Activated CD8-positive, alpha-beta memory T cell treated with anti-CD3 and anti-CD28 coated beads, Interleukin-2, amount 10 ng/mL, durations not matched to agents 7 days and 5 days (primary cell): ENCODE measurements at regions not wholly inside any gene's neighbourhood (a gene's known extent, or its start where the extent isn't known, plus 50 kb on each side); places are given as distances from the start of the nearest gene placed in this dataset.
"Not testable (repeated sequence)": the region's sequence is repeated elsewhere in the genome, so short reads cannot be mapped to it uniquely, and the experiment has no call there.

Experiments
- ATAC-seq: fragments of 150-1000 bp; cut with Tn5 transposase; one replicate; pipeline ENCODE4 v1.10.0; 2021; ENCODE audit warnings: moderate library complexity
- CTCF ChIA-PET: fragments of 350-600 bp; sonication (Branson Sonifier 250); formaldehyde crosslinking; loops from one replicate; lab custom pipeline; 2021; ENCODE audit warnings: antibody characterized with exemption; lab: Charles Lee
- DNase-seq: peaks from one replicate; pipeline ENCODE4 v3.0.0-alpha.2; 2020
- H3K27ac Mint-ChIP-seq: one replicate; pipeline ENCODE4 v1.8.0; 2021; ENCODE audit warnings: mild to moderate bottlenecking, mixed read lengths
- H3K27me3 Mint-ChIP-seq: one replicate; pipeline ENCODE4 v1.8.0; 2021; ENCODE audit warnings: mixed read lengths
- H3K36me3 Mint-ChIP-seq: one replicate; pipeline ENCODE4 v1.8.0; 2021; ENCODE audit warnings: mild to moderate bottlenecking, mixed read lengths
- H3K4me1 Mint-ChIP-seq: one replicate; pipeline ENCODE4 v1.8.0; 2021; ENCODE audit warnings: mixed read lengths
- H3K4me3 Mint-ChIP-seq: one replicate; pipeline ENCODE4 v1.8.0; 2021; ENCODE audit warnings: mild to moderate bottlenecking, moderate library complexity, mixed read lengths
- H3K9me3 Mint-ChIP-seq: one replicate; pipeline ENCODE4 v1.8.0; 2022; ENCODE audit warnings: low read depth, mixed read lengths

DNA sequence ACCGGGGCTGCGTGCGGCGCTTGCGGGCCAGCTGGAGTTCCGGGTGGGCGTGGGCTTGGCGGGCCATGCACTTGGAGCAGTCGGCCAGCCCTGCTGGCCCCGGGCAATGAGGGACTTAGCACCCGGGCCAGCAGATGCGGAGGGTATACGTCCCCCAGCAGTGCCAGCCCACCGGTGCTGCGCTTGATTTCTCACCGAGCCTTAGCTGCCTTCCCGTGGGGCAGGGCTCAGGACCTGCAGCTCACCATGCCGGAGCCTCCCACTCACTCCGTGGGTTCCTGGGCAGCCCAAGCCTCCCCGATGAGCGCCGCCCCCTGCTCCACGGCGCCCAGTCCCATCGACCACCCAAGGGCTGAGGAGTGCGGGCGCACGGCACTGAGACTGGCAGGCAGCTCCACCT lies 51.4 kb upstream of the INPP4B start:
- H3K4me3 Mint-ChIP-seq, ATAC-seq, DNase-seq, H3K27me3 Mint-ChIP-seq, H3K4me1 Mint-ChIP-seq, H3K27ac Mint-ChIP-seq, H3K9me3 Mint-ChIP-seq, H3K36me3 Mint-ChIP-seq, CTCF ChIA-PET: not testable (repeated sequence)

- H3K27ac Mint-ChIP-seq = no peak overlapping the region
- H3K36me3 Mint-ChIP-seq = no peaks in the 10 kb centered on the region
- no peaks in the 10 kb centered on the region for H3K9me3 Mint-ChIP-seq
- H3K27me3 Mint-ChIP-seq = no peaks in the 10 kb centered on the region
- no peak for DNase-seq
- no peaks in the 10 kb centered on the region for H3K4me1 Mint-ChIP-seq
- no peak overlapping the region for H3K4me3 Mint-ChIP-seq
- CTCF ChIA-PET = no interaction called here
- ATAC-seq = no peak
Observed at GRCh38 chr4:142900622-142901021, 54.5 kb upstream of the INPP4B start.

- no peak for DNase-seq
- Mint-ChIP-seq H3K36me3 (no peaks in the 10 kb centered on the region), H3K4me3 (no peak overlapping the region), H3K27ac (no peak overlapping the region), H3K4me1 (no peaks in the 10 kb centered on the region), H3K9me3 (no peaks in the 10 kb centered on the region), H3K27me3 (no peaks in the 10 kb centered on the region)
- ATAC-seq = no peak
- CTCF ChIA-PET = no interaction called here
Observed at GRCh38 chr4:142901166-142901662, 55.1 kb upstream of the INPP4B start.

- H3K27ac Mint-ChIP-seq, H3K9me3 Mint-ChIP-seq, CTCF ChIA-PET, H3K4me1 Mint-ChIP-seq, ATAC-seq, H3K27me3 Mint-ChIP-seq, H3K4me3 Mint-ChIP-seq, H3K36me3 Mint-ChIP-seq, DNase-seq: not testable (repeated sequence)
Observed at GRCh38 chr4:142903617-142904016, 57.5 kb upstream of the INPP4B start.

GRCh38 chr4:142909908-142910307 lies 63.8 kb upstream of the INPP4B start:
- peaks cover 5% of the 10 kb centered on the region for H3K27me3 Mint-ChIP-seq
- CTCF ChIA-PET = no interaction called here
- H3K36me3 Mint-ChIP-seq = no peaks in the 10 kb centered on the region
- DNase-seq (no peak), ATAC-seq (no peak)
- no peak overlapping the region for H3K27ac Mint-ChIP-seq
- H3K4me1 Mint-ChIP-seq = no peaks in the 10 kb centered on the region
- H3K4me3 Mint-ChIP-seq = no peak overlapping the region
- H3K9me3 Mint-ChIP-seq = no peaks in the 10 kb centered on the region

DNA sequence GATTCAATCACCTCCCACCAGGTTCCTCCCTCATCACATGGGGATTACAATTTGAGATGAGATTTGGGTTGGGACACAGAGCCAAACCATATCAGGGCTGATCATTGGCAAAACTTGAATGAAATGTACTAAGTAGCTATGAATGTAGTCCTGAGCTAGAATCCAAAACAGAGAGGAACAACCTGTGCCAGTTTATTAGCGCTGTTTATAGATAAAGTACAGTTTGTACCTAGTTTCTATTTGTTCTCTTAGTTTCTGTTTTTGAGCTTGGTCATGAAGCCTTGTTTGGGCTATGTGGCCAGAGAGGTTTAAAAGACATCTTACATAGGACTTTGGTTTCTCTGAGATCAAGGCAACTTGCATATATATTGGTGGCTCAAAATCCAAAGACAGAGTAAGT lies 66.9 kb upstream of the INPP4B start:
- no peaks in the 10 kb centered on the region for H3K36me3 Mint-ChIP-seq
- no peak for ATAC-seq
- no peaks in the 10 kb centered on the region for H3K9me3 Mint-ChIP-seq
- H3K4me3 Mint-ChIP-seq = no peak overlapping the region
- CTCF ChIA-PET = no interaction called here
- H3K27ac Mint-ChIP-seq = no peak overlapping the region
- H3K4me1 Mint-ChIP-seq = no peaks in the 10 kb centered on the region
- no peak for DNase-seq
- H3K27me3 Mint-ChIP-seq = peaks cover 5% of the 10 kb centered on the region

DNA sequence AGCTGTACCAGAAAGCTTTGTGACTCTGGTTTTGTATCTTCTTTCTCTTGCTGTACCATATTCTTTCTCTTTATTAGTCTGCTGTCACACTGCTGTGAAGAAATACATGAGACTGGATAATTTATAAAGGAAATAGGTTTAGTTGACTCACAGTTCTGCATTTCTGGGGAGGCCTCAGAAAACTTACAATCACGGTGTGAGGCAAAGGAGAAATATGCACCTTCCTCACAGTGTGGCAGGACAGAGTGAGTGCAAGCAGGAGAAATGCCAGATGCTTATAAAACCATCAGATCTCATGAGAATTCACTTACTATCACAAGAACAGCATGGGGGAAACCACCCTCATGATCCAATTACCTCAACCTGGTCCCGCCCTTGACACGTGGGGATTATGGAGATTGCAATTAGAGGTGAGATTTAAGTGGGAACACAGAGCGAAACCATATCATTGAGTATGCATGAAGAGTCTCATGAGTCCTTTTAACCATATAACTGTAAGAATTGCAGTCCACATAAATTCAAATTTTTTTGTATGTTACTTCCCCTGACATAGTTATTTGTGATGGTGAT lies 67.4 kb upstream of the INPP4B start:
- H3K27me3 Mint-ChIP-seq = peaks cover 5% of the 10 kb centered on the region
- no peaks in the 10 kb centered on the region for H3K9me3 Mint-ChIP-seq
- no peak for ATAC-seq
- no peak for DNase-seq
- CTCF ChIA-PET = no interaction called here
- H3K27ac Mint-ChIP-seq = no peak overlapping the region
- no peaks in the 10 kb centered on the region for H3K36me3 Mint-ChIP-seq
- no peaks in the 10 kb centered on the region for H3K4me1 Mint-ChIP-seq
- no peak overlapping the region for H3K4me3 Mint-ChIP-seq

GRCh38 chr4:142917678-142918077 lies 71.6 kb upstream of the INPP4B start:
- H3K4me1 Mint-ChIP-seq = no peaks in the 10 kb centered on the region
- H3K27me3 Mint-ChIP-seq = no peaks in the 10 kb centered on the region
- ATAC-seq (no peak), DNase-seq (no peak)
- no peaks in the 10 kb centered on the region for H3K36me3 Mint-ChIP-seq
- CTCF ChIA-PET = no interaction called here
- H3K9me3 Mint-ChIP-seq = no peaks in the 10 kb centered on the region
- no peak overlapping the region for H3K4me3 Mint-ChIP-seq
- H3K27ac Mint-ChIP-seq = no peak overlapping the region

GRCh38 chr4:142922720-142923119 lies 76.6 kb upstream of the INPP4B start:
- ATAC-seq (no peak), DNase-seq (no peak)
- Mint-ChIP-seq H3K4me1 (no peaks in the 10 kb centered on the region), H3K27me3 (no peaks in the 10 kb centered on the region), H3K4me3 (no peak overlapping the region), H3K9me3 (no peaks in the 10 kb centered on the region), H3K36me3 (no peaks in the 10 kb centered on the region), H3K27ac (no peak overlapping the region)
- CTCF ChIA-PET = no interaction called here

GRCh38 chr4:142923619-142924018 lies 77.5 kb upstream of the INPP4B start:
- H3K4me1 Mint-ChIP-seq = no peaks in the 10 kb centered on the region
- CTCF ChIA-PET = no interaction called here
- no peak for ATAC-seq
- H3K4me3 Mint-ChIP-seq = no peak overlapping the region
- H3K9me3 Mint-ChIP-seq = no peaks in the 10 kb centered on the region
- H3K36me3 Mint-ChIP-seq = no peaks in the 10 kb centered on the region
- no peak for DNase-seq
- no peak overlapping the region for H3K27ac Mint-ChIP-seq
- H3K27me3 Mint-ChIP-seq = no peaks in the 10 kb centered on the region

- Mint-ChIP-seq H3K27me3 (no peaks in the 10 kb centered on the region), H3K36me3 (no peaks in the 10 kb centered on the region), H3K4me1 (no peaks in the 10 kb centered on the region), H3K4me3 (no peak overlapping the region), H3K27ac (no peak overlapping the region), H3K9me3 (no peaks in the 10 kb centered on the region)
- DNase-seq = no peak
- ATAC-seq = no peak
- CTCF ChIA-PET = no interaction called here
Observed at GRCh38 chr4:142925161-142925560, 79.1 kb upstream of the INPP4B start.

DNA sequence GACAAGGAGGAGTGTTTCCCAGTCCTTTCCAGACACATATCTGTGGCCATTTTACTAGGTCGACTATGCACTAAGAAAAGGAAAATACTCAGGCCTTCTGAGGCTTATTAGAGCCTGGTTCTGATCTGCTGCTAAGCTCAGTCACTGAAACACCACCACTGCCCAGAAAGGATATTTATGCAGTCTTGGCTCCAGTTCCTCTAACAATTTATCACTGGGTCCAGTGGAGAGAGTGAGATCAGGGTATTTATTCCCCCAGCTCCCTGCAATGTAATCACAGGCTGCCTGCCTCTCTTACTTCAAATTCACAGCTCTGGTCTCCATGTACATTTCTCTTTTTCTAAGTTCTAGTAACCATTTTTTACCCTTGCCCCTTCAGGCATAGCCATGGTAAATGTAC lies 81.6 kb upstream of the INPP4B start:
- no peak for DNase-seq
- Mint-ChIP-seq H3K36me3 (no peaks in the 10 kb centered on the region), H3K9me3 (no peaks in the 10 kb centered on the region), H3K4me3 (no peak overlapping the region), H3K27ac (no peak overlapping the region), H3K4me1 (no peaks in the 10 kb centered on the region), H3K27me3 (no peaks in the 10 kb centered on the region)
- CTCF ChIA-PET = no interaction called here
- no peak for ATAC-seq

- ATAC-seq (no peak), DNase-seq (no peak)
- no peak overlapping the region for H3K4me3 Mint-ChIP-seq
- H3K27ac Mint-ChIP-seq = no peak overlapping the region
- H3K4me1 Mint-ChIP-seq = no peaks in the 10 kb centered on the region
- CTCF ChIA-PET = no interaction called here
- H3K27me3 Mint-ChIP-seq = no peaks in the 10 kb centered on the region
- H3K36me3 Mint-ChIP-seq = no peaks in the 10 kb centered on the region
- no peaks in the 10 kb centered on the region for H3K9me3 Mint-ChIP-seq
Observed at GRCh38 chr4:142929526-142929925, 83.4 kb upstream of the INPP4B start.

GRCh38 chr4:142933207-142933606 lies 87.1 kb upstream of the INPP4B start:
- Mint-ChIP-seq H3K4me3 (no peak overlapping the region), H3K36me3 (no peaks in the 10 kb centered on the region), H3K27ac (no peak overlapping the region), H3K9me3 (no peaks in the 10 kb centered on the region), H3K4me1 (no peaks in the 10 kb centered on the region), H3K27me3 (no peaks in the 10 kb centered on the region)
- ATAC-seq = no peak
- no peak for DNase-seq
- CTCF ChIA-PET = no interaction called here
